Esophagus muscularis mucosa (tissue), 4 donors: ENCODE measurements at regions not wholly inside any gene's neighbourhood (a gene's known extent, or its start where the extent isn't known, plus 50 kb on each side); places are given as distances from the start of the nearest gene placed in this dataset.

Source experiments
- DNase-seq: peaks from one replicate; pipeline ENCODE4 v3.0.0-alpha.2; 2017; ENCODE audit errors: extremely low spot score
- H3K27ac ChIP-seq, 4 donors: fragments of 200-600 bp; sonication (generic); replicated peaks in 1 of 4; 1 replicate in 3 of 4; 2 replicates in 1 of 4; pipeline ENCODE4 v1.5.1; 2016 to 2019; ENCODE audit warnings: mild to moderate bottlenecking in 1 of 4
- H3K27me3 ChIP-seq, 4 donors: fragments of 200-600 bp; sonication (generic); one replicate each; pipeline versions ENCODE4 v1.5.1 to v1.6.0; 2016 to 2019
- H3K36me3 ChIP-seq, 4 donors: fragments of 200-600 bp; sonication (generic); one replicate each; pipeline ENCODE4 v1.5.1; 2016 to 2019
- H3K4me1 ChIP-seq, 4 donors: fragments of 200-600 bp; sonication (generic); one replicate each; pipeline ENCODE4 v1.5.1; 2016 to 2019
- H3K4me3 ChIP-seq, 4 donors: fragments of 200-600 bp; sonication (generic); 1 replicate in 2 of 4; 2 replicates in 2 of 4; pipeline ENCODE4 v1.5.1; 2016 to 2019; ENCODE audit warnings: mild to moderate bottlenecking in 4 of 4, moderate library complexity in 1 of 4
- H3K9me3 ChIP-seq, 4 donors: fragments of 200-600 bp; sonication (generic); 1 replicate in 3 of 4; 2 replicates in 1 of 4; pipeline ENCODE4 v1.5.1; 2016 to 2019
- EP300 ChIP-seq: sonication (generic); formaldehyde crosslinking; IDR thresholded peaks from one replicate; pipeline ENCODE4 v1.6.1; 2017; ENCODE audit warnings: antibody characterized with exemption
- POLR2A ChIP-seq: fragments of 450-650 bp; IDR thresholded peaks from one replicate; pipeline ENCODE4 v1.6.1; 2017; ENCODE audit warnings: antibody characterized with exemption, moderate library complexity, mild to moderate bottlenecking, low read depth
- POLR2AphosphoS5 ChIP-seq, 2 donors: sonication (generic); formaldehyde crosslinking; IDR thresholded peaks; one replicate each; pipeline ENCODE4 v1.6.1; 2017; ENCODE audit warnings: antibody characterized with exemption in 2 of 2
- WGBS: methylation state at CpG from one replicate; pipeline ENCODE4 v1.1.5; 2018; 5-methylcytosine and 5-hydroxymethylcytosine counted together
- intact Hi-C: fragments of 100-400 bp; cut with DNase I; formaldehyde crosslinking; loops from one replicate; pipeline ENCODE4 v1.15.1; 2023
- TF ChIP-seq, protein P1 (sequence below), 3 experiments: fragments of 200-600 bp in 2 of 3; fragments of 450-650 bp in 1 of 3; sonication (generic) in 2 of 3; IDR thresholded peaks; one replicate each; pipeline ENCODE4 v1.5.1; 2017 to 2019; ENCODE audit warnings: antibody characterized with exemption in 3 of 3, mild to moderate bottlenecking in 2 of 3, moderate library complexity in 1 of 3

- Histone ChIP-seq H3K9me3 (no peaks in the 10 kb centered on the region), H3K4me3 (no peak overlapping the region), H3K36me3 (no peaks in the 10 kb centered on the region), H3K27me3 (no peaks in the 10 kb centered on the region), H3K4me1 (peaks cover 0 to 5% (median 2%) of the 10 kb centered on the region in 4 donors), H3K27ac (no peak overlapping the region)
- TF ChIP-seq POLR2A (no peak), EP300 (no peak), POLR2AphosphoS5 (IDR thresholded peaks at IDR 0.05) (no peak)
- TF ChIP-seq, protein P1, sequence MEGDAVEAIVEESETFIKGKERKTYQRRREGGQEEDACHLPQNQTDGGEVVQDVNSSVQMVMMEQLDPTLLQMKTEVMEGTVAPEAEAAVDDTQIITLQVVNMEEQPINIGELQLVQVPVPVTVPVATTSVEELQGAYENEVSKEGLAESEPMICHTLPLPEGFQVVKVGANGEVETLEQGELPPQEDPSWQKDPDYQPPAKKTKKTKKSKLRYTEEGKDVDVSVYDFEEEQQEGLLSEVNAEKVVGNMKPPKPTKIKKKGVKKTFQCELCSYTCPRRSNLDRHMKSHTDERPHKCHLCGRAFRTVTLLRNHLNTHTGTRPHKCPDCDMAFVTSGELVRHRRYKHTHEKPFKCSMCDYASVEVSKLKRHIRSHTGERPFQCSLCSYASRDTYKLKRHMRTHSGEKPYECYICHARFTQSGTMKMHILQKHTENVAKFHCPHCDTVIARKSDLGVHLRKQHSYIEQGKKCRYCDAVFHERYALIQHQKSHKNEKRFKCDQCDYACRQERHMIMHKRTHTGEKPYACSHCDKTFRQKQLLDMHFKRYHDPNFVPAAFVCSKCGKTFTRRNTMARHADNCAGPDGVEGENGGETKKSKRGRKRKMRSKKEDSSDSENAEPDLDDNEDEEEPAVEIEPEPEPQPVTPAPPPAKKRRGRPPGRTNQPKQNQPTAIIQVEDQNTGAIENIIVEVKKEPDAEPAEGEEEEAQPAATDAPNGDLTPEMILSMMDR (IDR thresholded peaks at IDR 0.05): no peak
- 65% methylated on average over 5 of the region's 5 CpGs for WGBS
- intact Hi-C loops: no loop called here
- no peak for DNase-seq
Observed at GRCh38 chr1:172977296-172978017, 73.3 kb downstream of the TNFSF18 start.

DNA sequence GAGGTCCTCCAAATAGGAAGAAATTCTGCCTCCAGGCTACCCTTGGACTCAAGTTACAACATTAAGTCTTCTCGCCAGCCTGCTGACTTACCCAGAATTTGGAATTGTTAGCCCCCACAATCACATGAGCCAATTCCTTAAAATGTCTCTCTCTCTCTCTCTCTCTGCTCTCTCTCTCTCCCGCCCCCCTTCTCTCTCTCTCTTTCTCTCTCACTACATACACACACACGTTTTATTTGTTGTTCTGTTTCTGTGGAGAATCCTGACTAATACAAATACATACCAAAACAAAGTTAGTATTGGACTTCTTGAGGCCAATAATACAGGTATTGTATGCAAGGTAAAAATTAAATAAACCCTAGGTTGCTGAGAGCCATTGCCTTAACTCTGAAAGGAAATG, 72.1 kb downstream of the TNFSF18 start:
- intact Hi-C loops: no loop called here
- H3K36me3 ChIP-seq: no peaks in the 10 kb centered on the region
- peaks cover 0 to 5% (median 2%) of the 10 kb centered on the region in 4 donors for H3K4me1 ChIP-seq
- no peak overlapping the region for H3K27ac ChIP-seq
- H3K27me3 ChIP-seq: no peaks in the 10 kb centered on the region
- 78% methylated on average over 3 of the region's 3 CpGs for WGBS
- TF ChIP-seq EP300 (no peak), POLR2A (no peak), POLR2AphosphoS5 (IDR thresholded peaks at IDR 0.05) (no peak)
- TF ChIP-seq, protein P1 (IDR thresholded peaks at IDR 0.05): no peak
- no peak overlapping the region for H3K4me3 ChIP-seq
- no peak for DNase-seq
- H3K9me3 ChIP-seq: no peaks in the 10 kb centered on the region

DNA sequence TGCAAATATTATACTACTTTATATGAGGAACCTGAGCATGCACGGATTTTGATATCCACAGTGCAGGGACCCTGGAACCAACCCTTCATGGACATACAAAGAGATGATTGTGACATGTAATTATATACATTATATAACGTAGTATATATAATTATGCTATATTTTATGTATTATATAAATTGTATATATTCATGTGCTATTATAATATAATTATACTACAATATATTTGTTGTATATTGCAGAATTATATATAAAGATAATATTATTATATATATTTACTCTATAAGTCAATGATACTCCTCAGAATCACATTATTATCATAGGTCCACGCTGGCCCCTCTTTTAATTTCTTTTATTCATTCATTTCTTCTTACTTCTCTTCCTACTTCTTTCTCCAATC, 70.9 kb downstream of the TNFSF18 start:
- intact Hi-C loops: no loop called here

DNA sequence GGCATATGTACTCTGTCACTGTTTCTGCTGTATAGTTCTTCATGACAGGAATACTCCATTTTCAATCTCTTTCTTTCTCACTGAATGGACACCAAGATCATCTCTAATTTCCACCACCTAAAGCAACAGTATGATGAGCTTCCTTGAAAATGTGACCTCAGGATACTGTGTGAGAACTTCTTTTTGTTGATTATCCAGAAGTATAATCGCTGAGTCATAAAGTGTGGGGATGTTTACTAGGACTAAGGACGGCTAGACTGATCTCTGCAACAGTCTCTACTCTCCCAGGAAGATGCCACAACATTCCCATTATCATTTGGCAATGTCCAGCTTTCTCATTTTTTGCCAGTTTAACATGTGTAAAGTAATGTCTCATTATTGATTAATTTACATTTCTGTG, 70.3 kb downstream of the TNFSF18 start:
- H3K36me3 ChIP-seq: no peaks in the 10 kb centered on the region
- intact Hi-C loops: no loop called here
- TF ChIP-seq POLR2A (no peak), POLR2AphosphoS5 (IDR thresholded peaks at IDR 0.05) (no peak), EP300 (no peak)
- TF ChIP-seq, protein P1 (IDR thresholded peaks at IDR 0.05): no peak
- no peaks in the 10 kb centered on the region for H3K9me3 ChIP-seq
- peaks cover 0 to 5% (median 2%) of the 10 kb centered on the region in 4 donors for H3K4me1 ChIP-seq
- 65% methylated on average over 2 of the region's 2 CpGs for WGBS
- no peak overlapping the region for H3K27ac ChIP-seq
- no peak overlapping the region for H3K4me3 ChIP-seq
- no peak for DNase-seq
- no peaks in the 10 kb centered on the region for H3K27me3 ChIP-seq

More for the DNA sequence above, 70.9 kb downstream of the TNFSF18 start:
- 54% methylated on average over 3 of the region's 3 CpGs for WGBS
- no peak overlapping the region for H3K27ac ChIP-seq
- TF ChIP-seq EP300: no peak
- no peak for TF ChIP-seq POLR2A
- TF ChIP-seq, protein P1 (IDR thresholded peaks at IDR 0.05): no peak
- no peak for TF ChIP-seq POLR2AphosphoS5 (IDR thresholded peaks at IDR 0.05)
- no peaks in the 10 kb centered on the region for H3K36me3 ChIP-seq
- H3K4me1 ChIP-seq: peaks cover 0 to 5% (median 2%) of the 10 kb centered on the region in 4 donors
- no peak for DNase-seq
- H3K27me3 ChIP-seq: no peaks in the 10 kb centered on the region
- H3K9me3 ChIP-seq: no peaks in the 10 kb centered on the region
- H3K4me3 ChIP-seq: no peak overlapping the region
